ENCODE measurements at regions not wholly inside any gene's neighbourhood (a gene's known extent, or its start where the extent isn't known, plus 50 kb on each side); places are given as distances from the start of the nearest gene placed in this dataset.
"Not testable (repeated sequence)": the region's sequence is repeated elsewhere in the genome, so short reads cannot be mapped to it uniquely, and the experiment has no call there.

- DNase-seq, result no peak
Measured at GRCh38 chr17:72372185-72372584, 251.4 kb downstream of the SOX9 start.

DNA sequence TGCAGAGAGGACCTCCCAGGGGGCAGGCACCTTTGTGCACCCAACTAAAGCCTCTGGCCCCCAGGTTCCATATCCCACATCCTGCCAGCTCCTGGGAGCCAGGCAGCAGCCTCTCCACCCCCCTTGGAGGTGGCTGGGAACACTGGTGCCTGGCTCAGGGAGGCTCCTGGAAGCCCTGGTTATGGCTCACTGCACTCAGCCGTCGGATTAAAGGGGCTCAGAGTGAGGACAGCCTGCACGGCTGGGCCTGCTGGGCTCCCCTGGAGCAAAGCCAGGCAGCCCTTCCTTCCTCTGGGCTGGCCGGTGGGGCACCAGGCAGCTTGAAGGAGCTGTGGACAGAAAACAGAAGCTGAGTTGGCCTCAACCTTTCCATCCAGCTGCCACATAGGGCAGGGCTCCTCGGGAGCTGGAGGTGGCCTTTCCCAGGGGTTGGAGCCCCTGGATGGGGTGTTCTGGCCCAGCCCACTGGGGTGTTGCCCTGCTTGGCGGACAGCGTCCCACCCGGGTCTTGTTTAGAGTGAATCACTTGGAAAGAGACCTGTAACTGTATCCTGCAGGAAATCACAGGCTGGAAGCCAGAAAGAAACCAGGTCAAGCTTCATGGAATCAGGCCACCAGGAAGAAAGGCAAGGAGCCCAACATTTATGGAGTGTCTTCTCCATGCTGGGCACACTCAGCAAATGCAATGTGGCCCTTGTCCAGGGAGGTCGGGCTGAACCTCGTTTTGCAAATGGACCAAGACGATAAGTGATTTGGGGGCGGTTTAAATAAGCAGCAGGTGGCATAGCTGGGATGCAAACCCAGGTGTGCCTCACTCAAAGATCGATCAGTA lies 253.3 kb downstream of the SOX9 start:
- DNase-seq, result no peak

DNA sequence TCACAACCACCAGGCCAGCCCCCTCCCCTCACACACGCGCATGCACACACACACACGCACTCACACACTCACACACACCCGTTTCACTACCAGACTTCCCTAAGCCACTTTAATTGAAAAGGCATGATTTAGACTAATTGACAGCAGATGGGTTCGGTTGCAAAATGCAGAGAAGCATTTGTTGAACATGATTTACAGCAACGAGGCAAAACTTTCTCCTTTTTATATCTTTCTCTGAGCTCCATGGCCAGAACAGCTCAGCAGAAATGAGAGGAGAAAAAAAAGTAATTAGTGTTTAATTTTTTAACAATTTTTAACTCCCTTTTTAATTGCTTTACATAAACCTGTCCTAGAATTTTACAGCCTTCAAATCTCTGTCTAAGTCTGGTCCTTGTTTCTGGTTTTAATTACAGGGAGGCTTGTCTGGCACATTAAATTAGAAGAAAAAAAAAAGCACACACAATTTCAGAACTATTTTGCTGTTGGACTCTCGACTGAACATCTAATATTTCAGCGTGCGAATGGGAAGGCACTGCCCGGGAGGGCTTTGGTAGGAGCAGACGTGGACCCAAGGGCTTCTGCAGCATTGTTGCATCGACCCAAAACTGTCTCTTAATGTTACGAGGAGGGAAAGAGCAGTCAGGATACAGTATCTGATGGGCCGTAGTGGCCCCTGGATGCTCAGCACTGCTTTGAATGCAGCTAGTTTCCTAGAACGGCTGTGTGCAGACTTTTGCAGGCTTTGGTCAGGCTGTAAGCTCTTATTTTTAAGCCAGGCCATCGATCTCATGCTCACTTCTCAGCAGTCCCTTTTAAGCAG lies 255.9 kb downstream of the SOX9 start:
- DNase-seq, result no peak

GRCh38 chr17:72378414-72379390 lies 257.9 kb downstream of the SOX9 start:
- no peak for DNase-seq

- no peak for DNase-seq
Measured at GRCh38 chr17:72379516-72379915, 258.7 kb downstream of the SOX9 start.

DNA sequence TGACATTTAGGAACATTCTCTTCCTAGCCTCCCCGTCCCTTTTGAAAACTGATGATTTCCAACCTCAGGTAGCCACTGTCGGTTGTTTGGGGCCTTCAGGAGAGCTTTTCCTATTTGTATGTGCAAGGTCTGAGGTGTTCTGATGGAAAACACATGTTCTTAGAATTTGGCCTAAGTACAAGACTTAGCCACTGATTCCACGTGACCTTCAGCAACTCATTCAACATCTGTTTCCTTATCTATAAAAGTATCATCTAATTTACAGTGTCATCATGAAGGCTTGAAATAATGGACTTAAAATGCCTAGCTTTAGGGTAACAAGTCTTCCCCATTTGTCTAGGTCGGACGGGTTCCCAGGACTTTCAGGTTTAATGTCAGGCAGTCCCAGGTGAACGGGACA lies 259.3 kb downstream of the SOX9 start:
- DNase-seq, result no peak

GRCh38 chr17:72380737-72381136 lies 259.9 kb downstream of the SOX9 start:
- no peak for DNase-seq

- no peak for DNase-seq
Measured at GRCh38 chr17:72381597-72382397, 261.0 kb downstream of the SOX9 start.

DNA sequence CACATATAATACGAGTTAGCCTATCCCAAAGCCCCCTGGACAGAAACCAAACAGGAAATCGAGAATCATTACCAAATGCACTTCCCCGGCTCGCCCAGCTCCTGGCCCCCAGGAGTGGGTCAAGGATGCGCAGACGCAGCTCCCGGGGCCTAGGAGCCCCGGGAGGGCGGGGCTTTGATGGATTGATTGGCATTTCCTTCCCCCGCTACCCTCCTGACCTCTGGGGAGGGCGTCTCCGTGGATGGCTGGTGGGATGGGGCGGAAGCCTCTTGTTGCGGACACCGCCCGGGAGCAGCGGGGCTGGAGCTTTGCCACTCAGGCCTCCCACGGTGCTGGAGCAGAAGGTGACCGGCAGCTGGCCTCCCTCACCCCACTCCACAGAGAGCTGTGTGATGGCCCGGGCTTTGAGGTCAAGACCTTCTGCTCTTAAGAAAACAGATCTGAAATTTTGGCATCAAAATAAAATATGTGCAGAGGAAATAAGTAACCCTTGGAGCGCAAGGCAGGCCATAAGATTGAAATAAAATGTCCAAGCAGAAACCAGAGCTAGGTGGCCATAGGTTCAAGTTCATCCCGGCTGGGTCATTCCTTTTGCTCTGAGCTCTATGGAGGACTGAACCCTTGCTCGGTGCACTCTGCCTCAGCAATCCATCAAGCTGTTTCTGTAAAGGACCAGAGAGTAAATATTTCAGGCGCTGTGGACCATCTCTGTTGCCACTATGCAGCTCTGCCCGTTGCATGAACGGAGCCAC lies 262.3 kb downstream of the SOX9 start:
- DNase-seq, result no peak

DNA sequence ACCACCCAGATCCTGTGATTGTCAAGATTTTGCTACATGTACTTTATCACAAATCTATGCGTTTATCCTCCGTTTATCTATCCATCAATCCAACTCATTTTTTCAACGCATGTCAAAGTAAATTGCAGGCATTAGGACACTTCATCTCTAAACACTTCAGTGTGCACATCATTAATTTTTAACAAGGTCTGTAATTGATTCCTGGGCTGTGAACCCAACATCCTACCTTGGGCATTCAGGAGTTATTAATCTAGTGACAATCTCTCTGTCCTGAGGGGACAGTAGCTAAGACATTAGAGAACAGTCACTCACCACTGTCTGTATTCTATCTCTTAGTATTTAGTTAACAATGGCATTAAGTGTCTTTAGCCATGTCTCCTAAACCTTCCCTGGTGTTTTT lies 264.7 kb downstream of the SOX9 start:
- DNase-seq, result no peak

DNA sequence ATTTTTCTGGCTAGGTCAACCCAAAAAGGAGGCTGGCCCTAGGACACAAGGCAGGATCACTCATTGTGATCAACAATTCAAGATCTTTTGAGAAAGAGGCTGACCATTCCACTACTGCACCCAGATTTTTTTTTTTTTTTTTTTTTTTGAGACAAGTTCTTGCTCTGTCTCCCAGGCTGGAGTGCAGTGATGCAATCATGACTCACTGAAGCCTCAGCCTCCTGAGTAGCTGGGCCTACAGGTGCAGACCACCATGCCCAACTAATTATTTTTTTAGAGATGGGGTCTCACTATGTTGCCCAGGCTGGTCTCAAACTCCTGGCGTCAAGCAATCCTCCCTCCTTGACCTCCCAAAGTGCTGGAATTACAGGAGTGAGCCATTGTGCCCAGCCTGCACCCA lies 265.4 kb downstream of the SOX9 start:
- not testable (repeated sequence) for DNase-seq

- no peak for DNase-seq
Measured at GRCh38 chr17:72386619-72387237, 265.9 kb downstream of the SOX9 start.

DNA sequence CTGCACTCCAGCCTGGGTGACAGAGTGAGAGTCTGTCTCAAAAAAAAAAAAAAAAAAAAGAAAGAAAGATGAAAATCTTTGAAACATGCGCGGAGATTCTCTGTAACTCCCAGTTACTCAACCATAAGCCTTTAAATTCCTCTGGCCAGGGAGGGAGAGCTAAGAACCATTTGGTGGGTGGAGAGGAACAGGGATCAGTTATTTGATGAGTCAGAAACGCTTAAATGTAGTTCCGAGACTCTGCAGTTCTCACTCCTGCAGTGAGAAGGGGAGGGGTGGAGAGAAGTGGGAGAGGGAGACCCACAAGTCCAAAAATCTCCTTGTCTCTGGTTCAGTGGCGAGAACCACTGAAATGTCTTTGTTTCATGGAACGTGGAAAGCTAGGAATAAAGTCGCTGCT lies 266.7 kb downstream of the SOX9 start:
- no peak for DNase-seq

GRCh38 chr17:72387969-72388368 lies 267.1 kb downstream of the SOX9 start:
- DNase-seq, result no peak

- DNase-seq, result no peak
Measured at GRCh38 chr17:72388765-72389473, 268.1 kb downstream of the SOX9 start.

GRCh38 chr17:72390675-72391508 lies 270.1 kb downstream of the SOX9 start:
- no peak for DNase-seq

DNA sequence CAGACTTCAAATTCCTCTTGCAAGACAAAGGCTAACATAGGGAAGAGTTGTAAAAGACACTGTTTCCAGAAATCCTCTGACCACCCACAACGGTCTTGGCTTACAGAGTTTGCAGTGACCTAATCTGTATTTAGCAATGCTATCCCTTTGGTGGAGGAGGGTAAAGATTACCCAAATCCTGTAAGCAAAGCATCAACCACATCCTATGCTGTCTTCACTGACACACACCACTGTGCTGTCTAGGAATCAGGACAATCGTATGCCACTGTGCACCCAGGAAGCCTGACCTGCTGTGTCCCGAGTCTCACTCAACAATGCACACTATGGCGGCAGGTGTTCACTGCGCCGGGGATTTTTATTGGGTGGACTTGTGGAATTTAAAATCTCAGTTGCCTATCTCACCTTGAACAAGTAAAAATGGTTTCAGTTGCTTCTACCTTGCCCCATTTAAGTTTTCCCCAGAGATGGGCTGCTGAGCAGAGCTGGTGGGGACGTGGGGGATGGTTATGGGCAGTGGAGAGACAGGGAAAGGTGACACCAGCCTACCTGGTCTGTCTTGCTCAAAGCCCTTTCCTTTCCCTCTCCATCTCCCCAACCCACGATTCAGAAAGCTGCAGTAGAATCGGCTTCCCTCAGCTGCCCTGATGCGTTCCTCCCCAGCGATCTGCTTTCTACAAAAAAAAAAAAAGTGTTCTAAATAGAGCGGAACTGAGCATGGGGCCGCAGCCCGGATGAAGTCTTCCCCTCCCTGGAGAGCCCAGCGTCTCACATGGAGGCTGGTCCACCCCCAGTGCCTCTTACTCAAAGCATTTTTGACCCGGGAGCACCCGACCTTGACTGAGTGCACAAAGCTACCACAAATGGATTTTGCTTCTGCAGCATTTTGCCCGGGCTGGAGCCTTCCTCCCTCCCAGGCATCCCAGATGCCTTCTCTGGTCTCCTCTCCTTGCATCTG lies 271.5 kb downstream of the SOX9 start:
- no peak for DNase-seq

- DNase-seq, result no peak
Measured at GRCh38 chr17:72393553-72393952, 272.7 kb downstream of the SOX9 start.

Data from T-helper 9 cell (primary cell).